ENCODE measurements at regions not wholly inside any gene's neighbourhood (a gene's known extent, or its start where the extent isn't known, plus 50 kb on each side); places are given as distances from the start of the nearest gene placed in this dataset.

DNA sequence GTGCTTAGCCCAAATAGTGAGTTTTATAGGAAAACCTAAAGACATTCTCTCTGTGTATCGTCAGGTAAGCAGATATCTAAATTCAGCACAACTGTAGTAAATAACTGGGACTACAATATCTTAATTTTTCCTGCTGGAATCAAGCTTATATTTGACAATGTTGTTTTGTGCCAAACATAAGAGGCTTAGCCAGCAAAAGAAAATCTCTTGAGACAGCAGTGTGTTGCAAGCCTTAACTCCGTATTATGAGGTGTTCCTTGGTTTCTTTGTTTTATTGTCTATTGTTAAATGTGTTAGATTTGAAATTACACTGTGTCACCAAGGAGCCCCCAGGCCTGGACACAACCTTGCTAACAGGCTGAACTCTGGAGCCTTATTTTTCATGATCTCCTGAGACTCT lies 1570.6 kb upstream of the GOT2 start:
- POLR2A ChIA-PET, result no interaction called here
- CTCF ChIA-PET, result no interaction called here
- no peak for TF ChIP-seq CTCF (IDR thresholded peaks at IDR 0.05; ENCODE audit: insufficient read depth, low read depth, low read length)
- DNase-seq (ENCODE audit: low read depth), result no peak
- no peaks in the 10 kb centered on the region for H3K36me3 ChIP-seq (ENCODE audit: control insufficient read depth, insufficient read depth, low read length)
- no peak overlapping the region for H3K4me3 ChIP-seq (ENCODE audit: low read depth, low read length)
- no peaks in the 10 kb centered on the region for H3K27me3 ChIP-seq (ENCODE audit: control insufficient read depth, insufficient read depth, low read length)

GRCh38 chr16:60304066-60304465 lies 1570.0 kb upstream of the GOT2 start:
- CTCF ChIA-PET, result no interaction called here
- H3K36me3 ChIP-seq (ENCODE audit: control insufficient read depth, insufficient read depth, low read length), result no peaks in the 10 kb centered on the region
- POLR2A ChIA-PET, result no interaction called here
- DNase-seq (ENCODE audit: low read depth), result no peak
- H3K27me3 ChIP-seq (ENCODE audit: control insufficient read depth, insufficient read depth, low read length), result no peaks in the 10 kb centered on the region
- H3K4me3 ChIP-seq (ENCODE audit: low read depth, low read length), result no peak overlapping the region
- no peak for TF ChIP-seq CTCF (IDR thresholded peaks at IDR 0.05; ENCODE audit: insufficient read depth, low read depth, low read length)

- no peaks in the 10 kb centered on the region for H3K27me3 ChIP-seq (ENCODE audit: control insufficient read depth, insufficient read depth, low read length)
- no peaks in the 10 kb centered on the region for H3K36me3 ChIP-seq (ENCODE audit: control insufficient read depth, insufficient read depth, low read length)
- DNase-seq (ENCODE audit: low read depth), result no peak
- POLR2A ChIA-PET, result no interaction called here
- TF ChIP-seq CTCF (IDR thresholded peaks at IDR 0.05; ENCODE audit: insufficient read depth, low read depth, low read length), result no peak
- CTCF ChIA-PET, result interaction anchor here (0.6 kb wide), 1 partner anchor 62 kb away, joined by 3 read pairs; no protein-coding TSS in a partner anchor
- no peak overlapping the region for H3K4me3 ChIP-seq (ENCODE audit: low read depth, low read length)
Observed at GRCh38 chr16:60302676-60303075, 1568.6 kb upstream of the GOT2 start.

DNA sequence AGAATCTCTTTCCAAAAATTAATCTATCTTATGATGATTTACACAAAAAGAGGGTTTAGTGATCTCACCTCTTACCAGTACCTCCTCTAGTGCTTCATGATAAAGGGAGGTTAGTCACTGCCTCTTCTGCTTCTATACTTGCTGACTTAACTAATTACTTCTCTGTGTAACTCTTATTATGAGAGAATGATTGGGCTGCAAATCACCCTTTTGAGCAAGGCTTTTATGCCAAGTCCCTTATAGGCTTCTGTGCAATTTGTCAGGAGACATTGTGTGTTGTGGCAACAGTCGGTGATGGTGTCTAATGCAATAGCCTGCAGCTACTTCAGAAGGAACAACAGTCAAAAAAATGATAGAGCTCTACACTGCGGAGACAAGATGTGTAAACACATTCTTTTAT lies 1568.1 kb upstream of the GOT2 start:
- Histone ChIP-seq H3K4me3 (ENCODE audit: low read depth, low read length) (no peak overlapping the region), H3K27me3 (ENCODE audit: control insufficient read depth, insufficient read depth, low read length) (no peaks in the 10 kb centered on the region), H3K36me3 (ENCODE audit: control insufficient read depth, insufficient read depth, low read length) (no peaks in the 10 kb centered on the region)
- DNase-seq (ENCODE audit: low read depth), result no peak
- ChIA-PET POLR2A (no interaction called here), CTCF (no interaction called here)
- no peak for TF ChIP-seq CTCF (IDR thresholded peaks at IDR 0.05; ENCODE audit: insufficient read depth, low read depth, low read length)

DNA sequence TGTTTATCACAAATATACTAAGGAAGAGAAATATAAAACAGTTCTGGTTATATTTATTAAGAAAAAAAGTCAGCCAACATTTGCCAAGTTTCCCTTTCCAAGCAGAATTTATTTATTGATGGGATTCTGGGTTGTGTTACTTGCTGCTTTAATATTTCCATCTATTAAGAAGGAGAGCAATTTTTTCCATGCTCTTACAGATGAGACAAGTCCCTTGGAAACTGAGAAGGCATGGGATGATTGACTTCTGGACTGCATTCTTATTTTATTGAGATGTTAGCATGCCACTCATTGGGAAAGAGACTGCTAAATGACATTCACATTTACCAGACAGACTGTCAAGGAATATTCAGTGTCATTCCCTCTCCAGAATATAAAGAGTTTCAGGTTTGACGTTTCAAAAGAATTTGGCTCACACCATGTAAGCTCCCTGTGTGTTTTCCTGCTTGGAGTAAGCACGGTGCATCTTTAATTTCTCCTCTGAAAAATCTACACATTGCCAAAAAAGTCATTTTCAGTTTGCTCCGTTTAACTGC lies 1565.2 kb upstream of the GOT2 start:
- no peaks in the 10 kb centered on the region for H3K27me3 ChIP-seq (ENCODE audit: control insufficient read depth, insufficient read depth, low read length)
- DNase-seq (ENCODE audit: low read depth), result no peak
- no peak overlapping the region for H3K4me3 ChIP-seq (ENCODE audit: low read depth, low read length)
- POLR2A ChIA-PET, result no interaction called here
- no peak for TF ChIP-seq CTCF (IDR thresholded peaks at IDR 0.05; ENCODE audit: insufficient read depth, low read depth, low read length)
- CTCF ChIA-PET, result no interaction called here
- no peaks in the 10 kb centered on the region for H3K36me3 ChIP-seq (ENCODE audit: control insufficient read depth, insufficient read depth, low read length)

Measured in BJ (cell line).